CD4-positive, CD25-positive, alpha-beta regulatory T cell (primary cell): ENCODE measurements at regions not wholly inside any gene's neighbourhood (a gene's known extent, or its start where the extent isn't known, plus 50 kb on each side); places are given as distances from the start of the nearest gene placed in this dataset.

ENCODE experiments used
- ATAC-seq, 2 donors: fragments of 150-1000 bp; cut with Tn5 transposase; one replicate each; pipeline ENCODE4 v1.10.0; 2021; ENCODE audit warnings: low read depth in 2 of 2, moderate number of reproducible peaks in 2 of 2, moderate library complexity in 1 of 2
- DNase-seq, 3 donors: peaks; one replicate each; pipeline versions ENCODE4 v3.0.0 to v3.0.0-alpha.2; 2012 to 2022; ENCODE audit warnings: mixed read lengths in 1 of 3
- H3K27ac ChIP-seq: one replicate; pipeline ENCODE4 v1.7.0; 2013; ENCODE audit warnings: mild to moderate bottlenecking, low read length; ENCODE audit not compliant: insufficient read depth, poor library complexity, severe bottlenecking
- H3K27me3 ChIP-seq: one replicate; pipeline ENCODE4 v1.7.0; 2013; ENCODE audit warnings: low read length; ENCODE audit not compliant: control insufficient read depth, insufficient read depth
- H3K36me3 ChIP-seq: one replicate; pipeline ENCODE4 v1.7.0; 2013; ENCODE audit warnings: mild to moderate bottlenecking, low read length, moderate library complexity; ENCODE audit not compliant: control insufficient read depth, insufficient read depth
- H3K4me1 ChIP-seq: 2 replicates; pipeline ENCODE4 v1.7.0; 2013; ENCODE audit warnings: mild to moderate bottlenecking, low read length; ENCODE audit not compliant: insufficient read depth, control insufficient read depth, poor library complexity, severe bottlenecking
- H3K4me3 ChIP-seq: one replicate; pipeline ENCODE4 v1.7.0; 2013; ENCODE audit warnings: low read depth, mild to moderate bottlenecking, low read length, moderate library complexity
- H3K9me3 ChIP-seq, 2 experiments: 1 replicate in 1 of 2; 2 replicates in 1 of 2; pipeline ENCODE4 v1.7.0; 2013; ENCODE audit warnings: low read length in 2 of 2, mild to moderate bottlenecking in 1 of 2, moderate library complexity in 1 of 2; ENCODE audit not compliant: control insufficient read depth in 2 of 2
- H3K27ac Mint-ChIP-seq, 3 donors: one replicate each; pipeline ENCODE4 v1.8.0; 2020 to 2022; ENCODE audit warnings: mild to moderate bottlenecking in 3 of 3, mixed read lengths in 3 of 3, moderate library complexity in 2 of 3
- H3K27me3 Mint-ChIP-seq: one replicate; pipeline ENCODE4 v1.8.0; 2022; ENCODE audit warnings: mild to moderate bottlenecking, mixed read lengths
- H3K36me3 Mint-ChIP-seq: one replicate; pipeline ENCODE4 v1.8.0; 2020; ENCODE audit warnings: mixed read lengths
- H3K4me1 Mint-ChIP-seq, 4 donors: one replicate each; pipeline ENCODE4 v1.8.0; 2020 to 2022; ENCODE audit warnings: mixed read lengths in 4 of 4, mild to moderate bottlenecking in 1 of 4
- H3K4me3 Mint-ChIP-seq, 4 donors: one replicate each; pipeline ENCODE4 v1.8.0; 2020 to 2022; ENCODE audit warnings: mild to moderate bottlenecking in 4 of 4, mixed read lengths in 4 of 4, moderate library complexity in 3 of 4
- H3K9me3 Mint-ChIP-seq, 7 donors: one replicate each; pipeline ENCODE4 v1.8.0; 2020 to 2022; ENCODE audit warnings: mixed read lengths in 7 of 7, mild to moderate bottlenecking in 3 of 7, moderate library complexity in 2 of 7

DNA sequence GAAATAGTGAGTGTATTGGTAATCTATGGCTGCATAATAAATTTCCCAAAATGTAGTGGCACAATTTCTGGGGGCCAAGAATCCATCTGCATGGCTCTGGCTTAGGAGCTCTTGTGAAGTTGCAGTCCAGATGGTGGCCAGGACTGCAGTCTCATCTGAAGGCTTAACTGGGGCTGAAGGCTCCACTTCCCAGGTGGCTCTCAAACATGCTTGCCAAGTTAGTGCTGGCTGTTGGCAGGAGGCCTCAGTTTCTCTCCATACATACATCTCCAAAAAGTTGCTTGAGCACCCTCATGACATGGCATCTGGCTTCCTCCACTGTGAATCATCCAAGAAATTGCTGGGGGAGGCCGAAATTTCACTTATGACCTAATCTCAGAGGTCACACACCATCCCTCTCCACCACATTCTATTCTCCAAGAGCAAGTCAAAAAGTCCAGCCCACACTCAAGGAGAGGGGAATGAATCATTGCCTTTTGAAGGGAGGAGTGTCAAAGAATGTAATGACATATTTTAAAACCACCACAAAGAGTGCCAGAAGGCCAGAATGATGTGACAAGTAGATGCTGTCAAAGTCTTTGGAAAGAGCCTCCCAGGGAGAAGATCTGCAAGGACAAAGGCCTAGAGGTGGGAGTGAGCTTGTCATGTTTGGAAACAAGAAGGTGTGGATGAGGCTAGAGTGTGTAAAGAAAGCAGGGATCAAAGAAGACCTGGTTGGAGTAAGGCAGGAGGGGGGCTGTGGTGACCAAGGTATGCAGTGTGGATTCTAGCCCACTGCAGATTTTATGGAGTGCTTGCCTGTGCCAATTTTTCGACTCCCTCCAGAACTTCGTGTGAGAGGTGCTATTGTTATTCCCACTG is 566.2 kb downstream of the MIAT start:
- H3K27me3 Mint-ChIP-seq = peaks cover 5% of the 10 kb centered on the region
- Histone ChIP-seq H3K9me3 (no peaks in the 10 kb centered on the region), H3K4me1 (no peaks in the 10 kb centered on the region), H3K27ac (no peak overlapping the region), H3K27me3 (no peaks in the 10 kb centered on the region), H3K4me3 (no peak overlapping the region), H3K36me3 (no peaks in the 10 kb centered on the region)
- peaks cover 0 to 2% (median 0%) of the 10 kb centered on the region in 7 donors for H3K9me3 Mint-ChIP-seq
- ATAC-seq (no peak), DNase-seq (no peak)
- H3K4me3 Mint-ChIP-seq = no peak overlapping the region
- no peaks in the 10 kb centered on the region for H3K36me3 Mint-ChIP-seq
- no peak overlapping the region for H3K27ac Mint-ChIP-seq
- no peaks in the 10 kb centered on the region for H3K4me1 Mint-ChIP-seq

DNA sequence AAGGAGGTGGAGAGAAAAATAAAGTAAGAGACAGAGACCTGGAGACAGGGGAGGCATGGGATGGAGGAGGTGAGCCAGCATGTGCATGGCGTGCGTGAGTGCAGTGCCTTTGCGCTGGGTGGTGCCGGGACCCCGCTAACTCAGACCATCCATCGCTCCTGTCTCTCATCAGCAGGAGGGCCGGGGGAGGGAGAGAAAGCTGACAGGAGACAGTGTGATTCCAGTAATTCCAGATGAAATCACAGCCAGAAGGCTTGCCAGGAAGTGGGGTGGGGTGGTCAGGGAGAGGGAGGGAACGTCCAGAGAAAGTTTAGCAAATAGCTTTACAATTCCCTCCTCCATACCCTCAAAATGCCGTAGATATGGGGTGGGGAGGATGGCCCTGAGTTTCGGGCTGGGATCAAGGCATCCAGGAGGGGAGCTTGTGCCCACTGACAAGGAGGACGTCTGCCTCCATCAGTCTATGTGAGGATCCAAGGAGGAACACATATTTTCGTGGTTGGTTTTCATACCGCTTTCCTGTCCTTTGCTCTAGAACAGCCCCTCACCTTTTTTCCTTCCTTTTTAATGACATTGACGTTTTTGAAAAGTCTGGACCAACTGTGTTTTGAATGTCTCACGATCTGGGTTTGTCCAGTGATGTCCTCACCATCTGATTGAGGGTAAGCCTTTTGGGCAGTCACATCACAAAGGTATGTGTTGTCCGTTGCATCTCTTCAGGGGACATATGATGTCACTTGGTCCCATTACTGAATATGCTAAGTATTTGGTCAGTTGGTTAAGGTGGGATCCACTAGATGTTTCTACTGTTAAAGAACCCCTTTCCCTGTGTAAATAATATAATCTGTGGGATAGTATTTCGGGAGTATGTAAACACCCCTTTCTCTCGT is 567.3 kb downstream of the MIAT start:
- Histone ChIP-seq H3K4me3 (no peak overlapping the region), H3K4me1 (no peaks in the 10 kb centered on the region), H3K9me3 (no peaks in the 10 kb centered on the region), H3K27ac (no peak overlapping the region), H3K36me3 (no peaks in the 10 kb centered on the region), H3K27me3 (no peaks in the 10 kb centered on the region)
- ATAC-seq (no peak), DNase-seq (no peak)
- no peak overlapping the region for H3K4me3 Mint-ChIP-seq
- H3K4me1 Mint-ChIP-seq = no peaks in the 10 kb centered on the region
- H3K27me3 Mint-ChIP-seq = peaks cover 5% of the 10 kb centered on the region
- H3K36me3 Mint-ChIP-seq = no peaks in the 10 kb centered on the region
- no peak overlapping the region for H3K27ac Mint-ChIP-seq
- peaks cover 0 to 2% (median under 1%) of the 10 kb centered on the region in 7 donors for H3K9me3 Mint-ChIP-seq

DNA sequence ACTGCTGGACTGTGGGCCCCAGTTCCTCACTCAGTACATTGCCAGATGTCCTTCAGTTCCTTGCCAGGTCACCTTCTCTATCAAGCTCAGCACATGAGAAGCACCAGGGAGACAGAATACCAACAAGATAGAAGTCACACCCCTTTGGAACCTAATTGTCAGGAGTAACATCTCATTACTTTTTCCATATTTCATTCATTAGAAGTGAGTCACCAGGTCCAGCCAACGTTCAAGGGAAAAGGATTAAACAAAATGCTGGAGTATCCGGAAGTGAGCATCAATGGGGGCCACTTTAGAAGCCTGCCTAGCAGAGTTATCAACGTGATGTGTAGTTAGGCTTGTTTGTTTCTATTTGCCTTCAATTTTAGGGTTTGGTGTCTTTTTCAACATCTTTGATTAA is 569.3 kb downstream of the MIAT start:
- H3K27me3 Mint-ChIP-seq = peaks cover 10% of the 10 kb centered on the region

DNA sequence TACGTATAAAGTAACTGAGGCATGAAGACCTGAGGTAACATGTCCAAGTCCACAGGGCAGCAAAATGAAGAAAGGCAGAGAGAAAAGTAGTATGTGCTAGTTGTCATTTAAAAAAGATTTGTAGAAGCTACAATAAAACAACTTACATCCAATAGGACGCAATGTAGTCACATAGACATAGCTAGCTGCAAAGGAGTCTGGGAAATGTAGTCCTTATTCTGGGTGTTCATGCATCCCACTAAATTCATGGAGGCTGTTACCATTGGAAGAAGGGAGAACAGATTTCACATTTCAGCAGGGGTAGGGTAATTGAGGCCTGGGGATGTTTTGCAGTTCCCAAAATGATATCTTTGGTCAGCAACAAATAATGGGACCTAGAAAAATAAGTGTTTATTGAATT is 571.4 kb downstream of the MIAT start:
- H3K9me3 Mint-ChIP-seq = peaks cover 0 to 11% (median 2%) of the 10 kb centered on the region in 7 donors

More for the DNA sequence above, 569.3 kb downstream of the MIAT start:
- Histone ChIP-seq H3K36me3 (no peaks in the 10 kb centered on the region), H3K4me3 (no peak overlapping the region), H3K4me1 (no peaks in the 10 kb centered on the region), H3K27ac (no peak overlapping the region), H3K9me3 (no peaks in the 10 kb centered on the region), H3K27me3 (peaks cover 3% of the 10 kb centered on the region)
- no peaks in the 10 kb centered on the region for H3K36me3 Mint-ChIP-seq
- no peak overlapping the region for H3K27ac Mint-ChIP-seq
- H3K4me1 Mint-ChIP-seq = no peaks in the 10 kb centered on the region
- ATAC-seq = no peak
- no peak overlapping the region for H3K4me3 Mint-ChIP-seq
- no peak for DNase-seq
- peaks cover 0 to 11% (median 2%) of the 10 kb centered on the region in 7 donors for H3K9me3 Mint-ChIP-seq

DNA sequence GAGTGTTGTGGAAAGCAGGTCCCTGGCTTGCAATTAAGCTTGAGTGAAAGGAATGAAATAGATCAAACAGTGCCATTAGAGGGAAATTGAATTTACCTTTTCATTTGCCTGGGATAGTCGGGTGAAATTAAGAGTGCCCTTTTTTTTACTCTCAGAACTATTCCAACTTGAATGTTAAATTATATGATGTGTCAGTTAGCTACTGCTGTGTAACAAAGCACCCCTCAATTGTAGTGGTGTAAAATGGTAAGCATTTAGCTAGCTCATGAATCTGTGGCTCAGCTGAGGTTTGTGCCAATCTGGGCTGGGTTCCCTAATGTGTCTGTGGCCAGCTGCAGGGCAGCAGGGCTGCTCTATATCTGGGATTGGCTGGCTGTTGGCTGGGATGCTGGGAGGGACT is 571.4 kb downstream of the MN1 start:
- H3K27me3 ChIP-seq = peaks cover 3% of the 10 kb centered on the region
- H3K9me3 ChIP-seq = no peaks in the 10 kb centered on the region
- H3K4me3 Mint-ChIP-seq = no peak overlapping the region
- DNase-seq (no peak), ATAC-seq (no peak)
- H3K36me3 ChIP-seq = no peaks in the 10 kb centered on the region
- H3K4me3 ChIP-seq = no peak overlapping the region
- no peak overlapping the region for H3K27ac Mint-ChIP-seq
- no peaks in the 10 kb centered on the region for H3K4me1 ChIP-seq
- H3K4me1 Mint-ChIP-seq = no peaks in the 10 kb centered on the region
- peaks cover 10% of the 10 kb centered on the region for H3K27me3 Mint-ChIP-seq
- peaks cover 0 to 11% (median 2%) of the 10 kb centered on the region in 7 donors for H3K9me3 Mint-ChIP-seq
- H3K36me3 Mint-ChIP-seq = no peaks in the 10 kb centered on the region
- no peak overlapping the region for H3K27ac ChIP-seq

More for the DNA sequence above, 571.4 kb downstream of the MIAT start:
- Histone ChIP-seq H3K9me3 (no peaks in the 10 kb centered on the region), H3K36me3 (no peaks in the 10 kb centered on the region), H3K27me3 (peaks cover 3% of the 10 kb centered on the region), H3K4me3 (no peak overlapping the region), H3K4me1 (no peaks in the 10 kb centered on the region), H3K27ac (no peak overlapping the region)
- Mint-ChIP-seq H3K36me3 (no peaks in the 10 kb centered on the region), H3K4me1 (no peaks in the 10 kb centered on the region), H3K27me3 (peaks cover 10% of the 10 kb centered on the region), H3K27ac (no peak overlapping the region), H3K4me3 (no peak overlapping the region)
- ATAC-seq = no peak
- DNase-seq = no peak

DNA sequence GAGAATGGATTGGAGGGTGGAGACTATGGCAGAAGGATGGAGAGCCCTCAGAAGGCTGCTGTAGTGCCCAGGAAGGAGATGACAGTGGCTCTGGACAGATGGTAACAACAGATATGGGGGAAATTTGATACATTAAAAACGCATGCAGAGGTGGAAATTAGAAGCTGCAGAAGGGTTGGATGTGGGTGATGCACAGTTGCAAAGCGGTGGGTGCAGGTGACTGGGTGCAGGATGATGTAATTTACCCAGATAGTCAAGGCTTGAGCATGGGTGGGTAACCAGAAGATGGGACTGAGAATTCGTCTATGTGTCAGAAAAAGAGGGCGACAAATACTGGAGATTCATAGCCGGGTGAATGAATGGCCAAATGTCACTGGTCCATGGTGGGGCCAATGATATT is 570.3 kb downstream of the MN1 start:
- H3K27ac Mint-ChIP-seq = no peak overlapping the region
- Histone ChIP-seq H3K36me3 (no peaks in the 10 kb centered on the region), H3K9me3 (no peaks in the 10 kb centered on the region), H3K4me1 (no peaks in the 10 kb centered on the region), H3K27ac (no peak overlapping the region), H3K27me3 (peaks cover 3% of the 10 kb centered on the region), H3K4me3 (no peak overlapping the region)
- no peak for DNase-seq
- no peaks in the 10 kb centered on the region for H3K4me1 Mint-ChIP-seq
- H3K36me3 Mint-ChIP-seq = no peaks in the 10 kb centered on the region
- peaks cover 10% of the 10 kb centered on the region for H3K27me3 Mint-ChIP-seq
- ATAC-seq = no peak
- H3K9me3 Mint-ChIP-seq = peaks cover 0 to 11% (median 2%) of the 10 kb centered on the region in 7 donors
- H3K4me3 Mint-ChIP-seq = no peak overlapping the region

DNA sequence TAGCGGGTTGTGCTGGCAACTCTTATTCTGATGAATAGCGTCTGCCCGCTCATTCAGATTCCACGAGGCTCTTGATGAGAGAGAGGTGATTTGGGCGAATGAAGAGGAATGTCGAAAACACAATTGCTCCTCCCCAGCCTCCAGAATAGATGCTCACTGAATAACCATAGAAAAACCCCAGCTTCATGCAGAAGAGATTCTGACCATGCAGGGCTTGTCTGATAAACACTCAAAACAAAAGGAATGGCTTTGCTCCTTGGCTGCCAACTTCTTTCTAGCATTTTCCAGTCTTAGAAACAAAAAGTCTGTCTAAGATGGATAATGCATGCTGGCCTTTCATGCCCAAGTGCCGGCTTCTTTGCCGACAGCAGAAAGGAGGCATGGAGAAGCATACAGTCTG is 569.5 kb downstream of the MN1 start:
- peaks cover 10% of the 10 kb centered on the region for H3K27me3 Mint-ChIP-seq
- ATAC-seq = no peak

More for the DNA sequence above, 569.5 kb downstream of the MN1 start:
- H3K9me3 Mint-ChIP-seq = peaks cover 0 to 11% (median 2%) of the 10 kb centered on the region in 7 donors
- H3K27me3 ChIP-seq = peaks cover 3% of the 10 kb centered on the region
- DNase-seq = no peak
- H3K9me3 ChIP-seq = no peaks in the 10 kb centered on the region
- no peak overlapping the region for H3K27ac ChIP-seq
- no peaks in the 10 kb centered on the region for H3K36me3 Mint-ChIP-seq
- no peak overlapping the region for H3K27ac Mint-ChIP-seq
- H3K4me1 Mint-ChIP-seq = no peaks in the 10 kb centered on the region
- H3K4me3 ChIP-seq = no peak overlapping the region
- H3K36me3 ChIP-seq = no peaks in the 10 kb centered on the region
- H3K4me1 ChIP-seq = no peaks in the 10 kb centered on the region
- H3K4me3 Mint-ChIP-seq = no peak overlapping the region
